ENCODE measurements at regions not wholly inside any gene's neighbourhood (a gene's known extent, or its start where the extent isn't known, plus 50 kb on each side); places are given as distances from the start of the nearest gene placed in this dataset.

GRCh38 chr2:101597347-101597944, 100.1 kb upstream of the MAP4K4 start:
- intact Hi-C loops (cut with DNase I; ENCODE audit: low total_unique reads), result no loop called here
- no peak for DNase-seq (ENCODE audit: low spot score in 2 of 2)
- H3K4me3 ChIP-seq (ENCODE audit: low read depth, poor library complexity, severe bottlenecking), result no peak overlapping the region
- TF ChIP-seq, protein P1, sequence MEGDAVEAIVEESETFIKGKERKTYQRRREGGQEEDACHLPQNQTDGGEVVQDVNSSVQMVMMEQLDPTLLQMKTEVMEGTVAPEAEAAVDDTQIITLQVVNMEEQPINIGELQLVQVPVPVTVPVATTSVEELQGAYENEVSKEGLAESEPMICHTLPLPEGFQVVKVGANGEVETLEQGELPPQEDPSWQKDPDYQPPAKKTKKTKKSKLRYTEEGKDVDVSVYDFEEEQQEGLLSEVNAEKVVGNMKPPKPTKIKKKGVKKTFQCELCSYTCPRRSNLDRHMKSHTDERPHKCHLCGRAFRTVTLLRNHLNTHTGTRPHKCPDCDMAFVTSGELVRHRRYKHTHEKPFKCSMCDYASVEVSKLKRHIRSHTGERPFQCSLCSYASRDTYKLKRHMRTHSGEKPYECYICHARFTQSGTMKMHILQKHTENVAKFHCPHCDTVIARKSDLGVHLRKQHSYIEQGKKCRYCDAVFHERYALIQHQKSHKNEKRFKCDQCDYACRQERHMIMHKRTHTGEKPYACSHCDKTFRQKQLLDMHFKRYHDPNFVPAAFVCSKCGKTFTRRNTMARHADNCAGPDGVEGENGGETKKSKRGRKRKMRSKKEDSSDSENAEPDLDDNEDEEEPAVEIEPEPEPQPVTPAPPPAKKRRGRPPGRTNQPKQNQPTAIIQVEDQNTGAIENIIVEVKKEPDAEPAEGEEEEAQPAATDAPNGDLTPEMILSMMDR (IDR thresholded peaks at IDR 0.05), result no peak
- TF ChIP-seq POLR2A (IDR thresholded peaks at IDR 0.05), result no peak
- WGBS, 2 donors, result 88% methylated on average over 4 of the region's 4 CpGs

GRCh38 chr2:101596333-101596732, 101.2 kb upstream of the MAP4K4 start:
- intact Hi-C loops (cut with DNase I; ENCODE audit: low total_unique reads), result no loop called here
- DNase-seq (ENCODE audit: low spot score in 2 of 2), result no peak
- no peak overlapping the region for H3K4me3 ChIP-seq (ENCODE audit: low read depth, poor library complexity, severe bottlenecking)
- 54 to 55% methylated on average over 4 of the region's 4 CpGs for WGBS, 2 donors
- TF ChIP-seq, protein P1 (IDR thresholded peaks at IDR 0.05), result no peak
- TF ChIP-seq POLR2A (IDR thresholded peaks at IDR 0.05), result no peak

DNA sequence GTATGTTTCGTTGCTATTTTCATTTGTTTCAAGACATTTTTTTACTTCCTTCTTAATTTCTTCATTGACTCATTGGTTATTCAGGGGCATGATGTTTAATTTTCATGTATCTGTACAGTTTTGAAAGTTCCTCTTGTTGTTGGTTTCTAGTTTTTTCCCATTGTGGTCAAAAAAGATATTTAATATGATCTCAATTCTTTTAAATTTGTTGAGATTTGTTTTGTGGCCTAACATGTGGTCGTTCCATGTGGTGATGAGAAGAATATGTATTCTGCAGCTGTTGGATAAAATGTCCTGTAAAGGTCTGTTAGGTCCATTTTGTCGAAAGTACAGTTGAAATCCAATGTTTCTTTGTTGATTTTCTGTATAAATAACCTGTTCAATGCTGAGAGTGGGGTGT, 110.3 kb upstream of the MAP4K4 start:
- WGBS, 2 donors, result 72 to 84% methylated on average over 3 of the region's 3 CpGs
- no peak for TF ChIP-seq POLR2A (IDR thresholded peaks at IDR 0.05)
- TF ChIP-seq, protein P1 (IDR thresholded peaks at IDR 0.05), result no peak
- DNase-seq (ENCODE audit: low spot score in 2 of 2), result no peak
- H3K4me3 ChIP-seq (ENCODE audit: low read depth, poor library complexity, severe bottlenecking), result no peak overlapping the region
- intact Hi-C loops (cut with DNase I; ENCODE audit: low total_unique reads), result no loop called here

GRCh38 chr2:101583861-101584260, 108.9 kb upstream of the RFX8 start:
- DNase-seq (ENCODE audit: low spot score in 2 of 2), result no peak
- TF ChIP-seq POLR2A (IDR thresholded peaks at IDR 0.05), result no peak
- TF ChIP-seq, protein P1 (IDR thresholded peaks at IDR 0.05), result no peak
- intact Hi-C loops (cut with DNase I; ENCODE audit: low total_unique reads), result no loop called here
- no peak overlapping the region for H3K4me3 ChIP-seq (ENCODE audit: low read depth, poor library complexity, severe bottlenecking)

GRCh38 chr2:101581675-101582299, 106.9 kb upstream of the RFX8 start:
- TF ChIP-seq POLR2A (IDR thresholded peaks at IDR 0.05), result no peak
- TF ChIP-seq, protein P1 (IDR thresholded peaks at IDR 0.05), result no peak
- WGBS, 2 donors, result 93% methylated on average over 7 of the region's 7 CpGs
- intact Hi-C loops (cut with DNase I; ENCODE audit: low total_unique reads), result no loop called here
- DNase-seq (ENCODE audit: low spot score in 2 of 2), result no peak
- H3K4me3 ChIP-seq (ENCODE audit: low read depth, poor library complexity, severe bottlenecking), result no peak overlapping the region

GRCh38 chr2:101580528-101580927, 105.6 kb upstream of the RFX8 start:
- no peak for DNase-seq (ENCODE audit: low spot score in 2 of 2)
- TF ChIP-seq, protein P1 (IDR thresholded peaks at IDR 0.05), result no peak
- no peak for TF ChIP-seq POLR2A (IDR thresholded peaks at IDR 0.05)
- WGBS, 2 donors, result 73 to 79% methylated on average over 5 of the region's 5 CpGs
- intact Hi-C loops (cut with DNase I; ENCODE audit: low total_unique reads), result no loop called here
- H3K4me3 ChIP-seq (ENCODE audit: low read depth, poor library complexity, severe bottlenecking), result no peak overlapping the region
